Thoracic aorta (tissue), 2 donors: ENCODE measurements at regions not wholly inside any gene's neighbourhood (a gene's known extent, or its start where the extent isn't known, plus 50 kb on each side); places are given as distances from the start of the nearest gene placed in this dataset.

Experiments used
- ATAC-seq: fragments of 150-250 bp; one replicate; pipeline ENCODE4 v1.8.0; 2017; ENCODE audit warnings: low read depth; ENCODE audit not compliant: insufficient number of reproducible peaks, low FRiP score
- DNase-seq: peaks from one replicate; pipeline ENCODE4 v3.0.0-alpha.2; 2020; ENCODE audit warnings: low spot score
- H3K27ac ChIP-seq, 2 donors: fragments of 200-600 bp; sonication (generic); 1 replicate in 1 of 2; 2 replicates in 1 of 2; pipeline ENCODE4 v1.5.1; 2016; ENCODE audit warnings: mild to moderate bottlenecking in 2 of 2, moderate library complexity in 2 of 2
- H3K27me3 ChIP-seq: fragments of 200-600 bp; sonication (generic); replicated peaks from 2 replicates; pipeline ENCODE4 v1.6.0; 2016; ENCODE audit warnings: mild to moderate bottlenecking; ENCODE audit not compliant: insufficient read depth
- H3K36me3 ChIP-seq: fragments of 200-600 bp; sonication (generic); one replicate; pipeline ENCODE4 v1.5.1; 2016
- H3K4me1 ChIP-seq, 2 donors: fragments of 200-600 bp; sonication (generic); 1 replicate in 1 of 2; 2 replicates in 1 of 2; pipeline versions ENCODE4 v1.5.1 to v1.6.0; 2016; ENCODE audit warnings: low read depth in 2 of 2, mild to moderate bottlenecking in 1 of 2; ENCODE audit not compliant: control insufficient read depth in 1 of 2
- H3K4me3 ChIP-seq: fragments of 200-600 bp; sonication (generic); 2 replicates; pipeline ENCODE4 v1.5.1; 2016; ENCODE audit warnings: mild to moderate bottlenecking
- H3K9me3 ChIP-seq: fragments of 200-600 bp; sonication (generic); 2 replicates; pipeline ENCODE4 v1.5.1; 2016
- TF ChIP-seq, protein P1 (sequence below): fragments of 200-600 bp; sonication (generic); IDR thresholded peaks from one replicate; pipeline ENCODE4 v1.5.1; 2019; ENCODE audit warnings: antibody characterized with exemption

DNA sequence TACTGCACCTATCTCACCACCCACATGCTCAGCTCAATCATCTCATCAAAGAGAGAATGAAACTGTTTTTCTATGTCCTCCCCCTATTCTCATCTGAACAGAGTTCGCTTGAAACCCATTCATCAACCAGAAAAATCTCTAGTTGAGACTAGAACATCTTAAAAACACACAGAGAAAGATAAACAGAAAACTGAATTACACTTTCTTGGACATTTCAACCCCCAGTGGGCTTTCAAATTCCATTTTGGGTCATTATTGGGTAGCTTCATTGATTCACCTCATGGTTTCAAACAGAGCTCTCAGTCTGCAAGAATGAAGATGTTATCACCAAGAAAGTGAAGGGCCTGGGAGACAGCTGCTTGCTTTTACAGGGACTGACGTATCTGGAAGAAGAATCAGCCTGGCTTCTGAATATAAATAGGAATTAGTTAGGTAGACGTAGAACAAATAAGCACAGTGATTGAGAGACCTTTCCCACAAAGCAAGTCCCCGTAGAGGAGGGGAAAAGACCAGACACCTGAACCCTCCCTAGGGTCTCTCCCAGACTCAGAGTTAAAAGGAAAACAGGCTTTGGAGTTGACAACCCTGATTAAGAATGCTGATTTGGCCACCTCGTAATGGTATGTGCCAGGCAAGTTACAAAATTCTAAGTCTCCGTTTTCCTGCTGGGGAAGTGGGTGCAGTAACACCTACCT is 155.7 kb downstream of the BBOX1 start:
- ATAC-seq: no peak
- Histone ChIP-seq H3K9me3 (no peaks in the 10 kb centered on the region), H3K4me3 (no peak overlapping the region), H3K27ac (no peak overlapping the region), H3K4me1 (peaks cover 0 to under 1% of the 10 kb centered on the region in 2 donors), H3K27me3 (no peaks in the 10 kb centered on the region), H3K36me3 (no peaks in the 10 kb centered on the region)
- no peak for DNase-seq
- TF ChIP-seq, protein P1, sequence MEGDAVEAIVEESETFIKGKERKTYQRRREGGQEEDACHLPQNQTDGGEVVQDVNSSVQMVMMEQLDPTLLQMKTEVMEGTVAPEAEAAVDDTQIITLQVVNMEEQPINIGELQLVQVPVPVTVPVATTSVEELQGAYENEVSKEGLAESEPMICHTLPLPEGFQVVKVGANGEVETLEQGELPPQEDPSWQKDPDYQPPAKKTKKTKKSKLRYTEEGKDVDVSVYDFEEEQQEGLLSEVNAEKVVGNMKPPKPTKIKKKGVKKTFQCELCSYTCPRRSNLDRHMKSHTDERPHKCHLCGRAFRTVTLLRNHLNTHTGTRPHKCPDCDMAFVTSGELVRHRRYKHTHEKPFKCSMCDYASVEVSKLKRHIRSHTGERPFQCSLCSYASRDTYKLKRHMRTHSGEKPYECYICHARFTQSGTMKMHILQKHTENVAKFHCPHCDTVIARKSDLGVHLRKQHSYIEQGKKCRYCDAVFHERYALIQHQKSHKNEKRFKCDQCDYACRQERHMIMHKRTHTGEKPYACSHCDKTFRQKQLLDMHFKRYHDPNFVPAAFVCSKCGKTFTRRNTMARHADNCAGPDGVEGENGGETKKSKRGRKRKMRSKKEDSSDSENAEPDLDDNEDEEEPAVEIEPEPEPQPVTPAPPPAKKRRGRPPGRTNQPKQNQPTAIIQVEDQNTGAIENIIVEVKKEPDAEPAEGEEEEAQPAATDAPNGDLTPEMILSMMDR: no peak

DNA sequence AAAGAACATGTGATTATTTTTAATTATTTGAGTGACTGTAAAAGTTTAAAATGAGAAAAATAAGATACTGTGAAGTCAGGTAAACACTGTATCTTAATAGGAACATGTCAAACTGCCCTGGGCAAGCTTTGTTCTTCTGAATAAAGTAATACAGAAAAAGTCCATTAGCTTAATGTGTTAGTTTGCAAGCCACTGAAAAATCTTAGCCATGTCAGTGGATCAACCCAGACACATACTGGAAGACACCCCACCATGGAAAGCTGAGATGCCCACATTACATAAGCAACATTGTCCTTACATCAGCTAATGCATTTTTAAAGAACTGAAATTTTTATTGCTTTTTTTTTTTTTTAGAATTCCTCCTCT is 155.2 kb downstream of the BBOX1 start:
- Histone ChIP-seq H3K9me3 (no peaks in the 10 kb centered on the region), H3K27me3 (no peaks in the 10 kb centered on the region), H3K27ac (no peak overlapping the region), H3K4me3 (no peak overlapping the region), H3K4me1 (no peaks in the 10 kb centered on the region), H3K36me3 (no peaks in the 10 kb centered on the region)
- ATAC-seq: no peak
- TF ChIP-seq, protein P1: no peak
- DNase-seq: no peak

DNA sequence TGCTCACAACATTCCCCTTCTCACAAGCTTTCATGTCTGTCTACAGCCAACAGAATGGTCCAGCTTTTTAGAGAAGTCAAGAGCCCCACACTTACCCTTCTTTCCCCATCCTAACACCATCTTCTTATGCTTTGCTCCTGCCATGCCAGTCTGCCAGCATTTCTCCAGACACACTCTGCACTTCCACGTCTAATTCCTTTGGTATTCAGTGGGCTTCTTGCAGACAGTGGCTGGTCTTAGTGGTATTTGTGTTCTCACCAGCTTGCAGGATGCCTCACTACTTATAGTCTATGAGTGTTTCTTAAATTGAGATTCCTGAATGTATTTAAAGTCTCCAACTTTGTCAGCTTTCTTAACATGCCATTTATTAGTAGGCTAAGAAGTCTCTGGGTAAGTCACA is 154.4 kb downstream of the BBOX1 start:
- no peaks in the 10 kb centered on the region for H3K27me3 ChIP-seq
- ATAC-seq: no peak
- no peaks in the 10 kb centered on the region for H3K9me3 ChIP-seq
- TF ChIP-seq, protein P1: no peak
- H3K4me3 ChIP-seq: no peak overlapping the region
- H3K36me3 ChIP-seq: no peaks in the 10 kb centered on the region
- DNase-seq: no peak
- no peak overlapping the region for H3K27ac ChIP-seq
- H3K4me1 ChIP-seq: no peaks in the 10 kb centered on the region

DNA sequence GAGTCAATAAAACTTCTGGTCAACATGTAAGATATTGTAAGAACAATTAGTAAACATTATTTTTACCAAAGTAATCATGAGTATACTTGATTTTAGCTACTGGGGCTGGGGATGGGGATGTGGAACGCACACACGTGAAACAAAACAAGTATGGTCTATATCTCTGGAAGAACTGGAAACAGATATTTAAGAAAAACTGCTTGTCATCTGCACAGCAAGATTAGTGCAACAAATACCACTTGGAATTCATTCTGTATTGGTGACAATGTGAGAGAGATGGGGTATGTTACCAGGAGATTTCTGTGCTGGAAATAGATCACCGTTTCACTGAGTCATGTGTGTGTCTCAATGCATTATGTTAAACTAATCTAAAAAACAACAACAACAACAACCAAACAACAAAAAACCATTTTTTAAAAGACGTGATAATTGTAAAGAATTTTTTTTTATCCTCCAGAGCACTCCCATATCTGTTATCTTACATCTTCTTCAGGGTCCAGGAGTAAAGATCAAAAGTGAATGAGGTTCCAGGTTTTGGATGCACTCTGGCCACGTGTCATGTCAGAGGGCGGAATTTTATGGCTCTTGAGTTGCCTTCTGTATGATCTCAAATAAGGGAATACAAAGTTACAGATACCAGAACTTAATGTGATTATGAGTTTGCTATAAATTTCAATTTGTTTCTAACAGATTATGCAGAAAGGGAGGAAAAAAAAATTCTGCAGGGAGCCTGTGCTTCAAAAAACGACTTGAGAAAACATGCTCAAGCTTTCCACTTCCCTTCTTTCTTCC is 153.0 kb downstream of the BBOX1 start:
- ATAC-seq (no peak), DNase-seq (no peak)
- TF ChIP-seq, protein P1: no peak
- H3K9me3 ChIP-seq: no peaks in the 10 kb centered on the region
- no peaks in the 10 kb centered on the region for H3K4me1 ChIP-seq
- no peak overlapping the region for H3K4me3 ChIP-seq
- no peaks in the 10 kb centered on the region for H3K27me3 ChIP-seq
- H3K27ac ChIP-seq: no peak overlapping the region
- H3K36me3 ChIP-seq: no peaks in the 10 kb centered on the region

DNA sequence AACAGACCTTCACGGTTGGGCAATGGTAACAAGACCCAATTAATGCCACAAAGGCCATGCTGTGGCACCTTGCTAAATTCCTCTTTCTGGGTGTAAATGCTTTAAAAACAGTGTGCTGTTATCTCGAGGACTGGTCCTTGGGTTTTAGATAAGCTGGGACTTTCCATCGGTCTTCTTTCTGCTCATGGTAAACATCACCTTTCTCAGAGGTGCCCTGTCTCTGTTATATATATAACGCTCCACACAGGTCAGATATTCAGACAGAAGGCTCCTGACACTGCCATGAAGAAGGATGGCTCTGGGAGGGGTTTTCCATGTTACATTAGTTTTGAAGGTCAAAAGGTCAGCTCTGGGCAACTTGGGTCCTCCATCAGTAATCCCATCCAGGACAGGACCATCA is 151.6 kb downstream of the BBOX1 start:
- DNase-seq (no peak), ATAC-seq (no peak)
- no peaks in the 10 kb centered on the region for H3K36me3 ChIP-seq
- no peaks in the 10 kb centered on the region for H3K4me1 ChIP-seq
- H3K27me3 ChIP-seq: no peaks in the 10 kb centered on the region
- H3K9me3 ChIP-seq: no peaks in the 10 kb centered on the region
- no peak overlapping the region for H3K27ac ChIP-seq
- TF ChIP-seq, protein P1: no peak
- no peak overlapping the region for H3K4me3 ChIP-seq
